ENCODE measurements at regions not wholly inside any gene's neighbourhood (a gene's known extent, or its start where the extent isn't known, plus 50 kb on each side); places are given as distances from the start of the nearest gene placed in this dataset.

- TF ChIP-seq POLR2AphosphoS5 (IDR thresholded peaks at IDR 0.05; ENCODE audit: low read depth) (no peak), CTCF (conservative IDR thresholded peaks at IDR 0.05; ENCODE audit: low read depth in 2 of 2) (no peak), CREB1 (CRISPR knock-in tag; IDR thresholded peaks at IDR 0.05; ENCODE audit: low read depth) (no peak), EZH2phosphoT487 (IDR thresholded peaks at IDR 0.05; ENCODE audit: unreplicated experiment) (no peak)
Measured at GRCh38 chr3:72123908-72124441, 339.0 kb upstream of the PROK2 start.
